ENCODE measurements at regions not wholly inside any gene's neighbourhood (a gene's known extent, or its start where the extent isn't known, plus 50 kb on each side); places are given as distances from the start of the nearest gene placed in this dataset.

GRCh38 chr13:91144486-91144885 is 203.0 kb upstream of the MIR17HG start:
- in situ Hi-C loops (cut with HindIII; ENCODE audit: low sequenced_read_pairs), result no loop called here

- in situ Hi-C loops (cut with HindIII; ENCODE audit: low sequenced_read_pairs), result no loop called here
Measured at GRCh38 chr13:91145571-91146205, 201.8 kb upstream of the MIR17HG start.

GRCh38 chr13:91146601-91147000 is 200.9 kb upstream of the MIR17HG start:
- in situ Hi-C loops (cut with HindIII; ENCODE audit: low sequenced_read_pairs), result no loop called here

- in situ Hi-C loops (cut with HindIII; ENCODE audit: low sequenced_read_pairs), result no loop called here
Measured at GRCh38 chr13:91148098-91148497, 199.4 kb upstream of the MIR17HG start.

GRCh38 chr13:91151921-91152320 is 195.6 kb upstream of the MIR17HG start:
- in situ Hi-C loops (cut with HindIII; ENCODE audit: low sequenced_read_pairs), result no loop called here

GRCh38 chr13:91153372-91153771 is 194.1 kb upstream of the MIR17HG start:
- in situ Hi-C loops (cut with HindIII; ENCODE audit: low sequenced_read_pairs), result no loop called here

GRCh38 chr13:91154558-91155353 is 192.7 kb upstream of the MIR17HG start:
- in situ Hi-C loops (cut with HindIII; ENCODE audit: low sequenced_read_pairs), result no loop called here

- in situ Hi-C loops (cut with HindIII; ENCODE audit: low sequenced_read_pairs), result no loop called here
Measured at GRCh38 chr13:91155512-91156114, 191.9 kb upstream of the MIR17HG start.

- in situ Hi-C loops (cut with HindIII; ENCODE audit: low sequenced_read_pairs), result no loop called here
Measured at GRCh38 chr13:91157273-91158016, 190.0 kb upstream of the MIR17HG start.

GRCh38 chr13:91158017-91158395 is 189.5 kb upstream of the MIR17HG start:
- in situ Hi-C loops (cut with HindIII; ENCODE audit: low sequenced_read_pairs), result no loop called here

- in situ Hi-C loops (cut with HindIII; ENCODE audit: low sequenced_read_pairs), result no loop called here
Measured at GRCh38 chr13:91162180-91162579, 185.3 kb upstream of the MIR17HG start.

- in situ Hi-C loops (cut with HindIII; ENCODE audit: low sequenced_read_pairs), result no loop called here
Measured at GRCh38 chr13:91162589-91162988, 184.9 kb upstream of the MIR17HG start.

GRCh38 chr13:91165758-91166157 is 181.7 kb upstream of the MIR17HG start:
- in situ Hi-C loops (cut with HindIII; ENCODE audit: low sequenced_read_pairs), result no loop called here

- in situ Hi-C loops (cut with HindIII; ENCODE audit: low sequenced_read_pairs), result no loop called here
Measured at GRCh38 chr13:91166714-91167511, 180.6 kb upstream of the MIR17HG start.

GRCh38 chr13:91167706-91168385 is 179.6 kb upstream of the MIR17HG start:
- in situ Hi-C loops (cut with HindIII; ENCODE audit: low sequenced_read_pairs), result no loop called here

GRCh38 chr13:91168386-91168711 is 179.1 kb upstream of the MIR17HG start:
- in situ Hi-C loops (cut with HindIII; ENCODE audit: low sequenced_read_pairs), result no loop called here

- in situ Hi-C loops (cut with HindIII; ENCODE audit: low sequenced_read_pairs), result no loop called here
Measured at GRCh38 chr13:91169321-91170050, 178.0 kb upstream of the MIR17HG start.

- in situ Hi-C loops (cut with HindIII; ENCODE audit: low sequenced_read_pairs), result no loop called here
Measured at GRCh38 chr13:91172160-91172559, 175.3 kb upstream of the MIR17HG start.

GRCh38 chr13:91174886-91175501 is 172.5 kb upstream of the MIR17HG start:
- in situ Hi-C loops (cut with HindIII; ENCODE audit: low sequenced_read_pairs), result no loop called here
